Effector CD8-positive, alpha-beta T cell (primary cell): ENCODE measurements at regions not wholly inside any gene's neighbourhood (a gene's known extent, or its start where the extent isn't known, plus 50 kb on each side); places are given as distances from the start of the nearest gene placed in this dataset.
"Not testable (repeated sequence)": the region's sequence is repeated elsewhere in the genome, so short reads cannot be mapped to it uniquely, and the experiment has no call there.

Experiments used
- DNase-seq: peaks from one replicate; lab custom pipeline; 2025; lab: John Stamatoyannopoulos, UW

DNA sequence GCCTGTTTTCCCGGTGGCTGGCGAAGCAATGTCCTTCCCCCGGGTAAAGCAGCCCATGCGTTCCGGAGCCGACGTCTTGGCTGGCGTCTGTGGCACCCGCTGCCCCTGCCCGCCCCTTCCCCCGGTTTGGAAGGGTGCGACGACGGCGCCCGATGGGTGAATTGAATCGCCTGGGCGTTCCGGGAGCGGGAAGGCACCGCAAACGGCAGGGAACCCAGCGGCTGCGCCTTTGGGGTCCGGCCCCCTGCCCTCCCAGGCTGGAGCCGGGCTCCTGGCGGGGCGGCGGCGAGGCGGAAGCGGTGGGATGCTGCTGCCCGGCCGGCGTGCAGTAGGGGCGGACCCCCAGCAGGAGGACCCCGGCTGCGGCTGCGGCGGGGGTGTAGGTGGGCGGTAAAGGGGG, 123.6 kb upstream of the RHOU start:
- DNase-seq, result not testable (repeated sequence)

- DNase-seq, result not testable (repeated sequence)
Measured at GRCh38 chr1:228622002-228622716, 113.1 kb upstream of the RHOU start.

DNA sequence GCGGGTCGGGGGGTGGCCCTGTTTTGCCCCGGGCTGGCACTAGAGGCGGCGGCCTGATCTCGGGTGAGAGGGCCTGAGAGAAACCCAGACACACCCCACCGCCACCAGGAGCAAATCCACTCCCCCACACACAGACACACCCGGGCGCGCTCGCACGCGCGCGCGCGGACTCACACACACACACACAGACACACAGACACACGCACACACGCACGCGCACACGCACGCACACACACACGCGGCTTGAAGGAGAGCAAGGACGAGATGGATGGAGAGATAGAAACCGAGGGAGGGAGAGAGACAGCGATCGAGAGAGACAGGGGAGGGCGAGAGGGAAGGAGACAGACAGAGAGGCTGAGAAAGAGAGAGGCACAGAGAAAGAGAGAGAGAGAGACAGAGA, 108.8 kb upstream of the RHOU start:
- DNase-seq, result not testable (repeated sequence)

DNA sequence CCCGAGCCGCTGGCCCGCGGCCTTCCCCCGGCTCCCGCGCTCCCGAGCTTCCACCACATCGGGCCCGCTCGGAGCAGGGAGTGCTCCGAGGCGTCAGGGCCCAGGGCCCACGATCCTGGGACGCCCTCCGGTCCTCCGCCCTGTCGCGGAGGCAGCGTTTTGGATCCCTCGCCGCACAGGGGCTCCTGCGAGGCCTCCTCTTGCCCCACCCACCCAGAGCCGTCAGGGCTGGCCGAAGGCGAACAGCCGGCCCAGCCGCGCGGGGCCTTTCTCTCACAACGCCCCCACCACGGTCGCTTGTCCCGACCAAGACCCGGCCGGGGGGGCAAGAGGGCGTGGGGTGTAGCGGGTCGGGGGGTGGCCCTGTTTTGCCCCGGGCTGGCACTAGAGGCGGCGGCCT, 102.4 kb upstream of the RHOU start:
- DNase-seq, result not testable (repeated sequence)

DNA sequence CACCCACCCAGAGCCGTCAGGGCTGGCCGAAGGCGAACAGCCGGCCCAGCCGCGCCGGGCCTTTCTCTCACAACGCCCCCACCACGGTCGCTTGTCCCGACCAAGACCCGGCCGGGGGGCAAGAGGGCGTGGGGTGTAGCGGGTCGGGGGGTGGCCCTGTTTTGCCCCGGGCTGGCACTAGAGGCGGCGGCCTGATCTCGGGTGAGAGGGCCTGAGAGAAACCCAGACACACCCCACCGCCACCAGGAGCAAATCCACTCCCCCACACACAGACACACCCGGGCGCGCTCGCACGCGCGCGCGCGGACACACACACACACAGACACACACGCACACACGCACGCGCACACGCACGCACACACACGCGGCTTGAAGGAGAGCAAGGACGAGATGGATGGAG, 100.0 kb upstream of the RHOU start:
- not testable (repeated sequence) for DNase-seq

DNA sequence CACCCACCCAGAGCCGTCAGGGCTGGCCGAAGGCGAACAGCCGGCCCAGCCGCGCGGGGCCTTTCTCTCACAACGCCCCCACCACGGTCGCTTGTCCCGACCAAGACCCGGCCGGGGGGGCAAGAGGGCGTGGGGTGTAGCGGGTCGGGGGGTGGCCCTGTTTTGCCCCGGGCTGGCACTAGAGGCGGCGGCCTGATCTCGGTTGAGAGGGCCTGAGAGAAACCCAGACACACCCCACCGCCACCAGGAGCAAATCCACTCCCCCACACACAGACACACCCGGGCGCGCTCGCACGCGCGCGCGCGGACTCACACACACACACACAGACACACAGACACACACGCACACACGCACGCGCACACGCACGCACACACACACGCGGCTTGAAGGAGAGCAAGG, 97.8 kb upstream of the RHOU start:
- not testable (repeated sequence) for DNase-seq

DNA sequence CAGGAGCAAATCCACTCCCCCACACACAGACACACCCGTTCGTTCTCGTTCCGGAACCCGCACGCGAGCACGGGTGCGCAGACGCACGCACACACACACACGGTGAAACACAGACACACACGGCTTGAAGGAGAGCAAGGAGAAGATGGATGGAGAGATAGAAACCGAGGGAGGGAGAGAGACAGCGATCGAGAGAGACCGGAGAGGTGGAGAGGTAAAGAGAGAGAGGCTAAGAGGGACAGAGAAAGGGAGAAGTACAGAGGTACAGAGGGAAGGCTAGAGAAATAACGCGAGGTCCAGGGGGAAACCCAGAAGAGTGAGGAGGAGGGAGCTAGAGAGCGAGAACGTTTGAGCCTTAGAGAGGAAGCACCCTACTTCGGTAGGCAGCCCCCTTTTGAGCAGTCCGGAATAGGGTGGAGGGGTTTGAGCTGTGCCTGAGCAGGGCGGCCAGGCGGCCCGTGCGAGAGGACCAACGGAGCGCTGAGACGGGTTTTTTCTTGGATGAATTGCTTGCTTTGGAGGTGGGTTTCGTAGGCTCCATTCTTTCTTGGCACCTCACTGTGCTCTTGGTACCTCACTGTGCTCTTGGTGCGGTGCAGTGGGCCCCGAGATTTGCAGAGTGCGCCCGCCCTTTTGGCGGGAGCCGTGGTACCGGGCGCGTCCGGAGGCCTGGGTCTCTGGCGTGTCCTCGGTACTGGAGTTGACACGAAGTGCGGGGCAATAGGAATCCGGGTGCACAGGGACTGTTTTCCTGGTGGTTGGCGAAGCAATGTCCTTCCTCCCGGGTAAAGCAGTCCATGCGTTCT, 88.4 kb upstream of the RHOU start:
- DNase-seq, result no peak

DNA sequence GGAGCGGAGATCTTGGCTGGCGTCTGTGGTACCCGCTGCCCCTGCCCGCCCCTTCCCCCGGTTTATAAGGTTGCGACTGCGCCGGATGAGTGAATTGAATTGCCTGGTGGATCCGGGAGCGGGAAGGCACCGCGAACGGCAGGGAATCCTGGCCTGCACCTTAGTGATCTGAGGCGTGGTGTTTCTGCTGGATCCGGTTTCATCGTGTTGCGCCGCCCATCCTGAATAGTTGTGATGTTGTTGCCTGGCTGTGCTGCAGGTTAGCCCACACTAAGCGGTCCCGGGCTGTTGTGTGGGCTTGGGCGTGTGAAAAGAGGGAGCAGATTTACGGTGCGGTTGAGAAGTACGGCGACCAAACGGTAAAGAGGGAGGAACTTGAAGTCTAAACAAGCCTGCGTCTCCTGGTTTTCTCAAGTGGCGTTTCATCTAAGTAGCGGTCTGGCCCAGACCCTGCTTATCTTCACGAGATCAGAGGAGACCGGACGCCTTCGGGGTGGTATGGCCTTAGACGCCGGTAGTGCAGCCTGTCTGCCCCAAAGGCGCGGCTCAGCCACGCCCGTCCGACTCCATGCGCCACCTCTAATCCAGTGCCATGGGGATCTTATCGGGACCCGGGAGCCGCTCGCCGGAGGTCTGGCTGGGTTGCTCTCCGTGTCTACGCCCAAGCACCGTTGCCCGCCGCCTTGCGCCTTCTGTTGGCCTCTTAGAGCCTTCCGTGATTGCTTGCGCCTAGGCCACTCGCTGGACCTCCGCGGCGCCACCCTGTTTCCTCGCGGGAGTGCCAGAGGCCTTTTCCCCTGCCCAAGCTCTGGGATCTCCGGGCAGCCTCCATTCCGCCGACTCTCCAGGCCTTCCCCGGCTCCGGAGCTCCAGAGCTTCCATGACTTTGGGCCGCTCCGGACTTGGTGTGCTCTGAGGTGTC, 87.5 kb upstream of the RHOU start:
- no peak for DNase-seq

DNA sequence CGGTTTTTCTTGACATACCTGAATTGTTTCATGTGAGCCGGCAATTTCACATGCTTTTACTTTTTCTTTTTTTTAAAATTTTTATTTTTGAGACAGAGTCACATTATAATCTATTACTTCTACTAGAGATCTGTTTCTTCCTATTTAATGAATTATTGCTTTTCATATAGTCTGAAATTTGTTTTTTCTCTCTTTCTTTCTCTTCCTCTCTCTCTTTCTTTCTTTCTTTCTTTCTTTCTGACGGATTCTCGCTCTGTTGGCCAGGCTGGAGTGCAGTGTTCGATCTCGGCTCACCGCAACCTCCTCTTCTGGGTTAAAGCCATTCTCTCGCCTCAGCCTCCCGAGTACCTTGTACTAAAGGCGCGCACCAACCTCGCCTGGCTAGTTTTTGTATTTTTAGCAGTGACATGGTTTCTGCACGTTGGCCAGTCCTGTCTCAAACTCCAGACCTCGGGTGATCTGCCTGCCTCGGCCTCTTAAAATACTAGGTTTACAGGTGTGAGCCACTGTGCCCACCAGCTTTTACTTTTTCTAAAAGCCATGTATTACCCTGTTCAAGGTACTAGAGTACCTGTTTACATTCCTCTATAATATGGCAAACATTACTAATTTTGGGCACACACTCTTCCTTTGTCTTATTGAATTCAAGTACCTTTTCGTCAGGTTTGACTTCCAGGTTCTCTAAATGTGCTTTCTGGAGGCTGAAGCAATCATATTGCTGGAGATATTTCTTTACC, 86.5 kb upstream of the RHOU start:
- DNase-seq, result no peak

GRCh38 chr1:228650141-228650540, 85.1 kb upstream of the RHOU start:
- no peak for DNase-seq

DNA sequence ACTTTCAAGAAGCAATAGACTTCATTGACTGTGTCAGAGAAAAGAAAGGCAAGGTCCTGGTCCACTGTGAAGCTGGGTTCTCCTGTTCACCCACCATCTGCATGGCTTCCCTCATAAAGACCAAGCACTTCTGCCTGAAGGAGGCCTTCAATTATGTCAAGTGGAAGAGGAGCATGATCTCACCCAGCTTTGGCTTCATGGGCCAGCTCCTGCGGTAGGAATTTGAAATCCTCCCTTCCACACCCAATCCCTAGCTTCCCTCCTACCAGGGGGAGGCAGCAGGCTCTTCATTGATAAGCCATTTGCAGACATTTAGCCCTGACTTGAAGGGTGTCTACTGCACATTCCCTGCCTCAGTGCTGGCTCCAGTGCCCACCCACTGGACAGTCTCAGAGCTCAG, 84.3 kb upstream of the RHOU start:
- no peak for DNase-seq

DNA sequence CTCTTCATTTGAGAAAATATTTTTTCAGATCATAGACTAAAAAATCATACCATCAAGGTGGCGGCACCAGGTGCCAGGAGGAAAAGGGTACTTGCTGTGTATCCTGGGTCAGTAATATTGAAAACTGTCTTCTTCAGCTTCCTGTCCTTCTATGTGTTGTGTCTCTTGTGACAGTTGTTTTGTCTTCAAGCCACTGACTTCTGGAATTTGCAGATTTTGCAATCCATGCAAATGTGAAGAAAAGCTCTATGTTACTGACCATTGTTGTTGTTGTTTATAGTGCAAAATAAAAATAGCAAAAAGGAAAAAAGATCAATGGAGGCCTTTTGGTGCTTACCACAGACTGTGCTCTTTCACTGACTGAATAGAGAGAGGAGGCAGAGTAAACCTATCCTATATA, 83.2 kb upstream of the RHOU start:
- DNase-seq, result no peak

- DNase-seq, result not testable (repeated sequence)
Measured at GRCh38 chr1:228653057-228653456, 82.2 kb upstream of the RHOU start.

- no peak for DNase-seq
Measured at GRCh38 chr1:228653748-228654147, 81.5 kb upstream of the RHOU start.

GRCh38 chr1:228655796-228656394, 79.4 kb upstream of the RHOU start:
- DNase-seq, result no peak

DNA sequence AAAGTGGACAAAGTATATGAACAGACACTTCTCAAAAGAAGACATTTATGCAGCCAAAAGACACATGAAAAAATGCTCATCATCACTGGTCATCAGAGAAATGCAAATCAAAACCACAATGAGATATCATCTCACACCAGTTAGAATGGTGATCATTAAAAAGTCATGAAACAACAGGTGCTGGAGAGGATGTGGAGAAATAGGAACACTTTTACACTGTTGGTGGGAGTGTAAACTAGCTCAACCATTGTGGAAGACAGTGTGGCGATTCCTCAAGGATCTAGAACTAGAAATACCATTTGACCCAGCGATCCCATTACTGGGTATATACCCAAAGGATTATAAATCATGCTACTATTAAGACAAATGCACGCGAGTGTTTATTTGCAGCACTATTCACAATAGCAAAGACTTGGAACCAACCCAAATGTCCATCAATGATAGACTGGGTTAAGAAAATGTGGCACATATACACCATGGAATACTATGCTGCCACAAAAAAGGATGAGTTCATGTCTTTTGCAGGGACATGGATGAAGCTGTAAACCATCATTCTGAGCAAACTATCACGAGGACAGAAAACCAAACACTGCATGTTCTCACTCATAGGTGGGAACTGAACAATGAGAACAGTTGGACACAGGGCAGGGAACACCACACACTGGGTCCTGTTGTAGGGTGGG, 73.1 kb upstream of the RHOU start:
- DNase-seq, result not testable (repeated sequence)

DNA sequence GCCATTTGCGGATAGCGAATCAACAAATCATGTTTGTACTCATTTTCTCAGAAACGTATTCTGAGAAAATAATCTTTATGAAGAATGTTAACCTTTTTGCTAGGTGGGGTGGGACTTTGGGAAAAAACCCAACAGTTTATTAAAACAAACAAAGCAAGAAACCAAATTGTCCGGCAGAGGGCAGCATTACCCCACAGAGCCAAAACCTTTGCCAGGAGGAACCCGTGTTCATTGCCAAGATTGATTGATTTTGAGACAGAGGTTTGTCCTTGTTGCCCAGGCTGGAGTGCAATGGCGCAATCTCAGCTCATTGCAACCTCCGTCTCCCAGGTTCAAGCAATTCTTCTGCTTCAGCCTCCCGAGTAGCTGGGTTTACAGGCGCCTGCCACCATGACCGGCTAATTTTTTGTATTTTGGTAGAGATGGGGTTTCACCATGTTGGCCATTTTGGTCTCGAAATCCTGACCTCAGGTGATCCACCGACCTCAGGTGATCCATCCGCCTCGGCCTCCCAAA, 70.8 kb upstream of the RHOU start:
- peak; percentile 69 for DNase-seq

GRCh38 chr1:228666686-228667623, 68.3 kb upstream of the RHOU start:
- no peak for DNase-seq

DNA sequence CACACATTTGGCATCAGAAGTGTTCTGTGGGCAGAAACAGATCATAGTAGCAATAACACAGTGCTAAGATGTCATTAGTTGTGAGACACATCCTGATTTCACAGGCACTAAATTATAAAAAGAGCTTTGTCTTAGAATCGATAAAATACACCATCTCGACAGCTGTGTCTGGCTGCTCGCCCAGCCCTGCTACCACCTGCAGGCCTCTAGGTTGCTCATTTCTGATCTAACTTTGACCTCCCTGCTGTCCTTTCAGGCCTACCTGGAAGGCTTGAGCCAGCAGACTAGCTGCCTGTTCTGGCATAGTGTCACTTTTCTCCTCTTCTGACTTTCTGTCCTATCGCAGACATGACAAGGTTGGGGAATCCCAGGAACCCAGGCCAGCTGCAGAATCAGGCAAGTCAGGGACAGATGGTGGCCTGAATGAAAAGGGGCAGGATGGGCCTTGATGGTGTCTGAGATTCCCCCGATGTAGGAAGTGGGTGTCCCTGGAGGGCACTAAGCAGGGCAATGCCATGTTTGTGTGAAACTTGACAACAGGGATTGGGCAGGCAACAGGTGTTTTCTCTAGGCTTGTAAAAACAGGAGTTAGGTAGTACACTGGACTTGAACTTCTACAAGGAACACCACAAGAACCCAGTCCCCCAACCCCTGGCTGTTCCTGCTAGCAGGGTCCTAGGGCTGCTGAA, 66.6 kb upstream of the RHOU start:
- no peak for DNase-seq
